Natural killer cell (primary cell): ENCODE measurements at regions not wholly inside any gene's neighbourhood (a gene's known extent, or its start where the extent isn't known, plus 50 kb on each side); places are given as distances from the start of the nearest gene placed in this dataset.

Experiments
- ATAC-seq, 3 donors: fragments of 150-1000 bp in 2 of 3; fragments of 200-7000 bp in 1 of 3; cut with Tn5 transposase; 1 replicate in 1 of 3; 2 replicates in 2 of 3; pipeline ENCODE4 v1.10.0; 2021; ENCODE audit warnings: mild to moderate bottlenecking in 2 of 3, moderate library complexity in 2 of 3
- DNase-seq, 2 donors: peaks; one replicate each; pipeline versions ENCODE4 v3.0.0 to v3.0.0-alpha.2; 2013 to 2021; ENCODE audit warnings: mixed read lengths in 1 of 2
- H3K27ac ChIP-seq: one replicate; pipeline ENCODE4 v1.5.1; 2013; ENCODE audit warnings: mild to moderate bottlenecking, low read length
- H3K27me3 ChIP-seq: one replicate; pipeline ENCODE4 v1.6.1; 2013; ENCODE audit warnings: low read length; ENCODE audit not compliant: control insufficient read depth, insufficient read depth
- H3K36me3 ChIP-seq: one replicate; pipeline ENCODE4 v1.6.1; 2013; ENCODE audit warnings: low read length; ENCODE audit not compliant: control insufficient read depth, insufficient read depth
- H3K4me1 ChIP-seq: one replicate; pipeline ENCODE4 v1.6.1; 2013; ENCODE audit warnings: low read length; ENCODE audit not compliant: control insufficient read depth, insufficient read depth
- H3K4me3 ChIP-seq: one replicate; pipeline ENCODE4 v1.5.1; 2013; ENCODE audit warnings: low read length
- H3K9me3 ChIP-seq: one replicate; pipeline ENCODE4 v1.6.1; 2013; ENCODE audit warnings: low read length; ENCODE audit not compliant: control insufficient read depth, insufficient read depth
- H3K27ac Mint-ChIP-seq, 2 donors: one replicate each; pipeline ENCODE4 v1.8.0; 2022; ENCODE audit warnings: mild to moderate bottlenecking in 2 of 2, mixed read lengths in 2 of 2, moderate library complexity in 1 of 2
- H3K27me3 Mint-ChIP-seq, 2 donors: one replicate each; pipeline ENCODE4 v1.8.0; 2022; ENCODE audit warnings: low read depth in 2 of 2, mixed read lengths in 2 of 2
- H3K36me3 Mint-ChIP-seq: one replicate; pipeline ENCODE4 v1.8.0; 2022; ENCODE audit warnings: mixed read lengths
- H3K4me1 Mint-ChIP-seq, 2 donors: one replicate each; pipeline ENCODE4 v1.8.0; 2022; ENCODE audit warnings: mixed read lengths in 2 of 2
- H3K4me3 Mint-ChIP-seq: one replicate; pipeline ENCODE4 v1.8.0; 2022; ENCODE audit warnings: mild to moderate bottlenecking, moderate library complexity, mixed read lengths
- H3K9me3 Mint-ChIP-seq, 2 donors: one replicate each; pipeline ENCODE4 v1.8.0; 2022; ENCODE audit warnings: mixed read lengths in 2 of 2
- WGBS: methylation state at CpG from one replicate; pipeline ENCODE4 v1.1.7; 2013; ENCODE audit warnings: missing lambda C conversion rate; ENCODE audit not compliant: insufficient coverage; 5-methylcytosine and 5-hydroxymethylcytosine counted together
- intact Hi-C: fragments of 100-400 bp; cut with micrococcal nuclease; formaldehyde crosslinking; loops from one replicate; pipeline ENCODE4 v1.14.2; 2022
- TF ChIP-seq, protein P1 (sequence below): fragments of 200-600 bp; IDR thresholded peaks from one replicate; pipeline ENCODE4 v1.8.0; 2022; ENCODE audit warnings: antibody characterized with exemption

- Histone ChIP-seq H3K4me1 (no peaks in the 10 kb centered on the region), H3K27ac (no peak overlapping the region), H3K9me3 (no peaks in the 10 kb centered on the region), H3K4me3 (no peak overlapping the region), H3K36me3 (no peaks in the 10 kb centered on the region), H3K27me3 (no peaks in the 10 kb centered on the region)
- H3K36me3 Mint-ChIP-seq, result no peaks in the 10 kb centered on the region
- no peak overlapping the region for H3K27ac Mint-ChIP-seq
- no peak overlapping the region for H3K4me3 Mint-ChIP-seq
- H3K4me1 Mint-ChIP-seq, result no peaks in the 10 kb centered on the region
- DNase-seq (no peak), ATAC-seq (no peak)
- TF ChIP-seq, protein P1, sequence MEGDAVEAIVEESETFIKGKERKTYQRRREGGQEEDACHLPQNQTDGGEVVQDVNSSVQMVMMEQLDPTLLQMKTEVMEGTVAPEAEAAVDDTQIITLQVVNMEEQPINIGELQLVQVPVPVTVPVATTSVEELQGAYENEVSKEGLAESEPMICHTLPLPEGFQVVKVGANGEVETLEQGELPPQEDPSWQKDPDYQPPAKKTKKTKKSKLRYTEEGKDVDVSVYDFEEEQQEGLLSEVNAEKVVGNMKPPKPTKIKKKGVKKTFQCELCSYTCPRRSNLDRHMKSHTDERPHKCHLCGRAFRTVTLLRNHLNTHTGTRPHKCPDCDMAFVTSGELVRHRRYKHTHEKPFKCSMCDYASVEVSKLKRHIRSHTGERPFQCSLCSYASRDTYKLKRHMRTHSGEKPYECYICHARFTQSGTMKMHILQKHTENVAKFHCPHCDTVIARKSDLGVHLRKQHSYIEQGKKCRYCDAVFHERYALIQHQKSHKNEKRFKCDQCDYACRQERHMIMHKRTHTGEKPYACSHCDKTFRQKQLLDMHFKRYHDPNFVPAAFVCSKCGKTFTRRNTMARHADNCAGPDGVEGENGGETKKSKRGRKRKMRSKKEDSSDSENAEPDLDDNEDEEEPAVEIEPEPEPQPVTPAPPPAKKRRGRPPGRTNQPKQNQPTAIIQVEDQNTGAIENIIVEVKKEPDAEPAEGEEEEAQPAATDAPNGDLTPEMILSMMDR, result no peak
- intact Hi-C loops, result no loop called here
- no CpG with 5 or more reads among the region's 1 CpG for WGBS
- H3K27me3 Mint-ChIP-seq, result peaks cover 8 to 33% of the 10 kb centered on the region in 2 donors
- no peaks in the 10 kb centered on the region for H3K9me3 Mint-ChIP-seq
These were observed 216.0 kb upstream of the TPM1 start for GRCh38 chr15:62826561-62826960.

- Mint-ChIP-seq H3K36me3 (no peaks in the 10 kb centered on the region), H3K27me3 (peaks cover 8 to 31% of the 10 kb centered on the region in 2 donors), H3K9me3 (no peaks in the 10 kb centered on the region), H3K4me1 (no peaks in the 10 kb centered on the region), H3K27ac (no peak overlapping the region), H3K4me3 (no peak overlapping the region)
- TF ChIP-seq, protein P1, result no peak
- Histone ChIP-seq H3K27ac (no peak overlapping the region), H3K9me3 (no peaks in the 10 kb centered on the region), H3K4me3 (no peak overlapping the region), H3K36me3 (no peaks in the 10 kb centered on the region), H3K4me1 (no peaks in the 10 kb centered on the region), H3K27me3 (no peaks in the 10 kb centered on the region)
- ATAC-seq (no peak), DNase-seq (no peak)
- whole genome bisulfite sequencing, result 100% methylated on average over 1 of the region's 1 CpG
- intact Hi-C loops, result no loop called here
These were observed 214.2 kb upstream of the TPM1 start for GRCh38 chr15:62828364-62828763.

- intact Hi-C loops, result no loop called here
- TF ChIP-seq, protein P1, result no peak
These were observed 210.3 kb upstream of the TPM1 start for GRCh38 chr15:62832231-62832630.

DNA sequence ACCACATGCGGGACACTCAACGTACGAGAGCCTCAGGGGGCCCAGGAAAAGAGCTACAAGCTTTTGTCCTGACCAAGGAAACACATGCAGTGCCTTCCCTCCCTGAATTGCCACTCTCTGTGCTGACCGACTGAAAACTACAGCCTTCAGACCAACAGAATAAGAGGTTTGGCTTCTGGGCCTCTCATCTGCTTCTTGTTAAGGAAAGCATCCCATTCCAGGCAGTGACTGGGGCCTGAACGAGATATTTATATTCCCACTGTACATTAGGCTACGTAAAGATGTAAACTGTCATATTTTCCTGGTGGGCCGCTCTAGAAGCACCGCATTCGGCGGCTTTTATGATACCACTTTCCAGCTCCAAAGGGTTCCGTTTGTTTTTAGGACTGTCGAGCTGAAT, 208.9 kb upstream of the TPM1 start:
- no peak for DNase-seq
- H3K4me3 Mint-ChIP-seq, result no peak overlapping the region
- no peaks in the 10 kb centered on the region for H3K4me1 Mint-ChIP-seq
- Histone ChIP-seq H3K4me3 (no peak overlapping the region), H3K4me1 (no peaks in the 10 kb centered on the region), H3K36me3 (no peaks in the 10 kb centered on the region), H3K9me3 (no peaks in the 10 kb centered on the region), H3K27me3 (no peaks in the 10 kb centered on the region), H3K27ac (no peak overlapping the region)
- WGBS, result 94% methylated on average over 12 of the region's 12 CpGs
- TF ChIP-seq, protein P1, result no peak
- peaks cover 0 to 2% of the 10 kb centered on the region in 2 donors for H3K27me3 Mint-ChIP-seq
- intact Hi-C loops, result no loop called here
- ATAC-seq, result no peak
- no peaks in the 10 kb centered on the region for H3K9me3 Mint-ChIP-seq
- no peak overlapping the region for H3K27ac Mint-ChIP-seq
- no peaks in the 10 kb centered on the region for H3K36me3 Mint-ChIP-seq

More at GRCh38 chr15:62832231-62832630, 210.3 kb upstream of the TPM1 start:
- H3K27ac ChIP-seq, result no peak overlapping the region
- H3K27me3 Mint-ChIP-seq, result peaks cover 2 to 10% of the 10 kb centered on the region in 2 donors
- 94% methylated on average over 2 of the region's 2 CpGs for WGBS
- H3K4me1 ChIP-seq, result no peaks in the 10 kb centered on the region
- no peaks in the 10 kb centered on the region for H3K9me3 ChIP-seq
- no peaks in the 10 kb centered on the region for H3K4me1 Mint-ChIP-seq
- H3K27ac Mint-ChIP-seq, result no peak overlapping the region
- ATAC-seq (no peak), DNase-seq (no peak)
- H3K4me3 Mint-ChIP-seq, result no peak overlapping the region
- no peaks in the 10 kb centered on the region for H3K9me3 Mint-ChIP-seq
- no peaks in the 10 kb centered on the region for H3K27me3 ChIP-seq
- H3K36me3 ChIP-seq, result no peaks in the 10 kb centered on the region
- no peak overlapping the region for H3K4me3 ChIP-seq
- no peaks in the 10 kb centered on the region for H3K36me3 Mint-ChIP-seq
